ENCODE measurements at regions not wholly inside any gene's neighbourhood (a gene's known extent, or its start where the extent isn't known, plus 50 kb on each side); places are given as distances from the start of the nearest gene placed in this dataset.

- no peak for TF ChIP-seq CTCF (IDR thresholded peaks at IDR 0.05; ENCODE audit: extremely low read depth, missing control alignments)
- no peak for DNase-seq (ENCODE audit: low spot score)
Measured at GRCh38 chr15:24607636-24608035, 67.9 kb upstream of the NPAP1 start.

- TF ChIP-seq CTCF (IDR thresholded peaks at IDR 0.05; ENCODE audit: extremely low read depth, missing control alignments) = no peak
- DNase-seq (ENCODE audit: low spot score) = no peak
Measured at GRCh38 chr15:24617646-24618045, 57.9 kb upstream of the NPAP1 start.

GRCh38 chr15:24621630-24622215, 53.9 kb upstream of the NPAP1 start:
- DNase-seq (ENCODE audit: low spot score) = no peak
- no peak for TF ChIP-seq CTCF (IDR thresholded peaks at IDR 0.05; ENCODE audit: extremely low read depth, missing control alignments)

All from GM20000 (cell line).